GM23248 (cell line): ENCODE measurements at regions not wholly inside any gene's neighbourhood (a gene's known extent, or its start where the extent isn't known, plus 50 kb on each side); places are given as distances from the start of the nearest gene placed in this dataset.

Source experiments
- DNase-seq: peaks from one replicate; pipeline ENCODE4 v3.0.0-alpha.2; 2015
- H2AFZ ChIP-seq: fragments of 200-600 bp; sonication (generic); 2 replicates; pipeline ENCODE4 v1.6.1; 2016; ENCODE audit warnings: antibody characterized with exemption
- H3F3A ChIP-seq: fragments of 200-600 bp; sonication (generic); 2 replicates; pipeline ENCODE4 v1.6.1; 2016; ENCODE audit warnings: mild to moderate bottlenecking, antibody characterized with exemption, mixed run types; ENCODE audit not compliant: insufficient read depth
- H3K27ac ChIP-seq: fragments of 200-600 bp; sonication (generic); 2 replicates; pipeline ENCODE4 v1.5.1; 2016; ENCODE audit warnings: mild to moderate bottlenecking
- H3K27me3 ChIP-seq: fragments of 200-600 bp; sonication (generic); replicated peaks from 2 replicates; pipeline ENCODE4 v1.6.1; 2016; ENCODE audit warnings: mild to moderate bottlenecking; ENCODE audit not compliant: insufficient read depth
- H3K36me3 ChIP-seq: fragments of 200-600 bp; sonication (generic); 2 replicates; pipeline ENCODE4 v1.6.1; 2016; ENCODE audit warnings: low read depth, mild to moderate bottlenecking
- H3K4me1 ChIP-seq: fragments of 200-600 bp; sonication (generic); 2 replicates; pipeline ENCODE4 v1.6.1; 2016; ENCODE audit warnings: mild to moderate bottlenecking; ENCODE audit not compliant: insufficient read depth
- H3K4me2 ChIP-seq: fragments of 200-600 bp; sonication (generic); one replicate; pipeline ENCODE4 v1.6.1; 2016; ENCODE audit warnings: mild to moderate bottlenecking; ENCODE audit not compliant: unreplicated experiment
- H3K4me3 ChIP-seq: fragments of 200-600 bp; sonication (generic); 2 replicates; pipeline ENCODE4 v1.5.1; 2016; ENCODE audit warnings: mild to moderate bottlenecking
- H3K79me2 ChIP-seq: fragments of 200-600 bp; sonication (generic); 2 replicates; pipeline ENCODE4 v1.6.1; 2016; ENCODE audit warnings: mild to moderate bottlenecking; ENCODE audit not compliant: insufficient read depth
- H3K9ac ChIP-seq: fragments of 200-600 bp; sonication (generic); 2 replicates; pipeline ENCODE4 v1.6.1; 2016; ENCODE audit warnings: mild to moderate bottlenecking
- H3K9me2 ChIP-seq: fragments of 200-600 bp; sonication (generic); 2 replicates; pipeline ENCODE4 v1.6.1; 2016; ENCODE audit warnings: mixed run types, mild to moderate bottlenecking, moderate library complexity; ENCODE audit not compliant: insufficient read depth
- H3K9me3 ChIP-seq: fragments of 200-600 bp; sonication (generic); one replicate; pipeline ENCODE4 v1.6.1; 2017; ENCODE audit warnings: low read depth
- H4K20me1 ChIP-seq: fragments of 200-600 bp; sonication (generic); 2 replicates; pipeline ENCODE4 v1.6.0; 2016; ENCODE audit not compliant: insufficient read depth
- EZH2 ChIP-seq: fragments of 200-600 bp; sonication (generic); IDR thresholded peaks from 2 replicates; pipeline ENCODE4 v1.6.1; 2018; ENCODE audit warnings: antibody characterized with exemption, mild to moderate bottlenecking; ENCODE audit not compliant: insufficient read depth, poor library complexity, severe bottlenecking
- EZH2phosphoT487 ChIP-seq: fragments of 200-600 bp; sonication (generic); IDR thresholded peaks from 2 replicates; pipeline ENCODE4 v1.6.1; 2018; ENCODE audit warnings: antibody characterized with exemption, moderate library complexity, mild to moderate bottlenecking, low read depth; ENCODE audit not compliant: insufficient read depth
- WGBS, 2 experiments: methylation state at CpG; one replicate each; pipeline ENCODE4 v1.1.6; 2015 to 2017; ENCODE audit warnings: low lambda C conversion rate in 2 of 2, low coverage in 1 of 2; ENCODE audit errors: missing lambda C conversion rate in 2 of 2; 5-methylcytosine and 5-hydroxymethylcytosine counted together
- in situ Hi-C: fragments of 300-500 bp; cut with MboI; formaldehyde crosslinking; loops from 2 replicates; pipeline ENCODE4 v1.15.0; 2020

DNA sequence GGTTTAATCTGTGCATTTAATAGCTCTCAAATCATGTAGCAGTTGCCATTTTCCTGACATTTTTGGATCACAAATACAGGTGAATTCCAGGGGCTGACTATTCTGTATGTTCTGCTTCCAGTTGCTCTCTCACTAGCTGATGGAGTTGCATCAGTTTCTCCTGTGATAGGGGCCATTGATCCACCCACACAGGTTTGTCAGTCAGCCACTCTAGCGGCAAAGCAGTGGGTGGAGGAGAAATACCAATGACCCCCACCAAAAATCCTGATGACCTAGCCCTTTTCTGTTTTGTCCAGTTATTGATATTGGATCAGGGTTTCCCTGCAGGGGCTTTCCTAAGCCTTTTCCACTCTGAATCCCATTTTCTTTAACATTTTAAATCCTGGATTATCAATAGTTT, 72.3 kb upstream of the BTN3A2 start:
- no peaks in the 10 kb centered on the region for H3K9me3 ChIP-seq
- WGBS, 2 experiments: 65 to 88% methylated on average over 1 of the region's 1 CpG
- DNase-seq: no peak
- H3K36me3 ChIP-seq: no peaks in the 10 kb centered on the region
- no peaks in the 10 kb centered on the region for H3K9me2 ChIP-seq
- no peak overlapping the region for H3K9ac ChIP-seq
- TF ChIP-seq EZH2phosphoT487 (no peak), EZH2 (no peak)
- H3K4me3 ChIP-seq: no peak overlapping the region
- H3K27me3 ChIP-seq: no peaks in the 10 kb centered on the region
- H3K4me1 ChIP-seq: peaks cover 15% of the 10 kb centered on the region
- H3K27ac ChIP-seq: no peak overlapping the region
- H3K79me2 ChIP-seq: no peaks in the 10 kb centered on the region
- peaks cover 17% of the 10 kb centered on the region for H3F3A ChIP-seq
- in situ Hi-C loops: no loop called here
- H3K4me2 ChIP-seq: no peak overlapping the region
- no peaks in the 10 kb centered on the region for H4K20me1 ChIP-seq
- no peak overlapping the region for H2AFZ ChIP-seq

DNA sequence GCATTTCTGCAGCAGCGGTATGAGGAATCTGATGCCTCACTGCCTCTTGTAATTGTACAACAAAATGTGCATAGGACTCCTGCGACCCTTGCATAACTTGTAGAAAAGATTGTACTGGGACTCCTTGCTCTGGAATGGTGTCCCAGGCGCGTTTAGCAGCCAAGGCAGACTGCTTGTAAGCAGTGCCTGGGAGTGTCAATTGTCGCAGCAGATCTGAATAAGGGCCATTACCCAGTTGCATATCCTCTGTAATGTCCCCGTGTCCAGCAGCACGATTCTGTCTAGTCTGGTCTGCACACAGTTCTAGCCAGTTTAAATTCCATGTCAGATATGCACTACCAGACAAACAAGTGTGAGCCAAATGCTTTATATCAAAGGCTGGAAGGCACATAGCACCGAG, 70.7 kb upstream of the BTN3A2 start:
- Histone ChIP-seq H3K27ac (no peak overlapping the region), H2AFZ (no peak overlapping the region), H4K20me1 (no peaks in the 10 kb centered on the region), H3F3A (peaks cover 17% of the 10 kb centered on the region), H3K9me3 (no peaks in the 10 kb centered on the region), H3K9ac (no peak overlapping the region), H3K4me3 (no peak overlapping the region), H3K4me1 (peaks cover 15% of the 10 kb centered on the region), H3K27me3 (no peaks in the 10 kb centered on the region), H3K36me3 (no peaks in the 10 kb centered on the region), H3K79me2 (no peaks in the 10 kb centered on the region), H3K9me2 (no peaks in the 10 kb centered on the region), H3K4me2 (no peak overlapping the region)
- DNase-seq: no peak
- 54 to 55% methylated on average over 8 of the region's 8 CpGs for WGBS, 2 experiments
- TF ChIP-seq EZH2 (no peak), EZH2phosphoT487 (no peak)
- in situ Hi-C loops: no loop called here

DNA sequence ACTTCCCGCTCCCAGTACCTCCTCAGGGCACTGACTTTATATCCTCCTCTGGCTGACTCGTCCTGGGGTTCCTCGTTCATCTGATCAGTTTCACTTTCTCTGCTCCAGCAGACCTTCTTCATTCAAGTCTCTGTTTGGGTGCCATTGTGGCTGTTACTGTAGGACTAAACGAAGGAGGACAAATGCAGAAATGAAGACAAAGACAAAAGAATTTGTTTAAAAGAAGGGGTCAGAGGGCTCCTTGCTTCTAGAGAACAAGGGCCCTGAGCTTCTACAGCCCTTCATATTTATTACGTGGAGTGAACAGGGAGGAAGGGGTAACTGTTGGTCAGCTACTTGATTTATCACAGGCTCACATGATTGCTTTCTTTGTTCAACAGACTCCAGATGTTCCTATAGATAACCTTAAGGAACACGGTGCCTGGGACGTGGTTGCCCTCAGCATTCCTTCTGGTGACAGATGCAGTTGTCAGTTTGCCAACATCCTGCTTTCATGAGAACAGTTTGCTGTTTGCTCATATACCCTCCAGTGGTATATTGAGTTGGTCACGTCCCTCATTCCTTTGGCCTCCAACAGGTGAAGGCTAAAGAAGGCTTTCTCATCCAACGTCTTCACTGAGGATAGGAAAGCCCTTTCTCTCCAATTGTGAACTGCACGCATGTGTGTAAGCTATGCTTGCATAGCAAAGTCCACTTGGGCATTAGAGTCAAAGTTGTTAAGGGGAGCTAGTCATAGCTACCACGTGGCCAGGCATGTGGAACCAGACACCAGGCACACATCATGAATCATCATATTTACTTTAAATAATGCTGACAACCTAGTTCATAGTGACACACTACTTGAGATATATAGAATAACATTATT, 69.1 kb upstream of the BTN3A2 start:
- WGBS, 2 experiments: 44 to 45% methylated on average over 11 of the region's 11 CpGs
- Histone ChIP-seq H3K79me2 (no peaks in the 10 kb centered on the region), H3K9me2 (no peaks in the 10 kb centered on the region), H3K36me3 (no peaks in the 10 kb centered on the region), H3K4me2 (peak overlapping the region; percentile 38), H3K27me3 (no peaks in the 10 kb centered on the region), H3K27ac (peak overlapping the region; percentile 36), H2AFZ (peak overlapping the region; percentile 16), H3K9me3 (no peaks in the 10 kb centered on the region), H3K4me1 (peaks cover 15% of the 10 kb centered on the region), H3K9ac (peak overlapping the region; percentile 3; the same call in 1 of the 2 replicates), H4K20me1 (no peaks in the 10 kb centered on the region), H3F3A (peaks cover 17% of the 10 kb centered on the region), H3K4me3 (no peak overlapping the region)
- TF ChIP-seq EZH2phosphoT487 (no peak), EZH2 (no peak)
- DNase-seq: peak; percentile 81
- in situ Hi-C loops: no loop called here

DNA sequence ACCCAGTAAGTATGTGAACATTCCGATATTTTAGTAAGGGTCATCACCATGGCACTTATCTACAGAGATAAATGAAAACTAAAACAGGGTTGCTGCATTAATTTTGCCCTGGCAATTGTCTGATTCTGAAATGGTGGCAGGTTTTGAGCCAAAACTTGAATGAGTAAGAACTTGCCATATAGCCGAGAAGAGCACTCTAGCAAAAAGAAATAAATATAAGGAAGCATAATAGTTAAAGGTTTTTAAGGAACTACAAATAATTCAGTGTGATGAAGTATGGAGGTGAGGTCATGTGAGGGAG, 68.5 kb upstream of the BTN3A2 start:
- Histone ChIP-seq H2AFZ (no peak overlapping the region), H3K4me2 (no peak overlapping the region), H3F3A (peaks cover 17% of the 10 kb centered on the region), H3K9me3 (no peaks in the 10 kb centered on the region), H3K9ac (no peak overlapping the region), H3K4me3 (no peak overlapping the region), H3K4me1 (peaks cover 15% of the 10 kb centered on the region), H3K27me3 (no peaks in the 10 kb centered on the region), H4K20me1 (no peaks in the 10 kb centered on the region), H3K27ac (no peak overlapping the region), H3K9me2 (no peaks in the 10 kb centered on the region), H3K36me3 (no peaks in the 10 kb centered on the region), H3K79me2 (no peaks in the 10 kb centered on the region)
- no peak for DNase-seq
- TF ChIP-seq EZH2phosphoT487 (no peak), EZH2 (no peak)
- 90 to 92% methylated on average over 2 of the region's 2 CpGs for WGBS, 2 experiments
- in situ Hi-C loops: no loop called here
